DMS 273 (cell line): ENCODE measurements at regions not wholly inside any gene's neighbourhood (a gene's known extent, or its start where the extent isn't known, plus 50 kb on each side); places are given as distances from the start of the nearest gene placed in this dataset.

ENCODE experiments used
- DNase-seq: peaks from one replicate; lab custom pipeline; 2025; ENCODE audit not compliant: unreplicated experiment; lab: John Stamatoyannopoulos, UW

DNA sequence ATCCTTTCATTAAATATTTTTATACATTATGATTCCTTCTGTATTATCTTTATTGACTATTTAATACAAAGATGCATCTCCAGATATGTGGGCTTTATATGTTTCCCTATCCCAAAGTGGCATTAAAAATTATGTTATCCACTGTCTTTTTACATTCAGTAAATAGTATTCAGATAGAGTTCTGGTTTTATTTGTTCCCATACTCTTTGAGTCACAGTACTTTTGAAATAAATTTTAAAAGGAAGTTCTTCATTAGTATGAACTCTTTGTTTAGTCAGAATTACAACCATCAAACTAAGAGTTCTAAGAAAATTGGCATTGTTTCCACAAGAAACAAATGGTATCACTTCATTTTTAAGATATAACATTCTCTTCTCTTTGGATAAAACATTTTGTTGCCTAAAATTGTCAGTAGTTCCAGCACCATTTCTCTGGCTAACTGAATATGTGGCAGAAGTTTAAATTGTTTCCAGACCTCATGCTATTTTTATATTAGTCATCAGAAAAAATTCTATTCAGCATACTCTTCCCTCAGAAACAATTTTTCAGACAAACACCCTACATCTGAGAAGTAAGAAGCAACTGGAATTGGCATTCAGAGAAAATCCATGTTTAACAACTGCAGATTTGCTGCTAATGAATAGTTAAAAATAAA is 88.5 kb upstream of the COL5A2 start:
- no peak for DNase-seq

DNA sequence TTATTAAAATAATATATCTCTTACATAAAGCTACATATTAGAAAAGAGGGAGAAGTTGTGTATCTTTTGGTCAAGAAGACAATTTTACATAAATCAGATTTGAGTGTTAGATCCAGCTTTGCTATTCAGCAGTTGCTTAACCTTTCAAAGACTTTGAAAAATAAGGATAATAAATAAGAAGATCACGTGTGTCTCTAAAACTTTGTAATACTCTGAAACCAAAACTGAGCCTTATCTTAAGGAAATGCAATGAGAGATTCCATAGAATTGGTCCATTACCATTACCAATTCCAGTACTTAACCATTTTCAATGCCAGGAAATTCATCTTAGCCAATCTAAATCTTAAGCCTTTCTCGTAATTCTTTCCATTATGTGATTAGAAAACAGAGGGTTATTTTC is 89.2 kb upstream of the COL5A2 start:
- DNase-seq: no peak

DNA sequence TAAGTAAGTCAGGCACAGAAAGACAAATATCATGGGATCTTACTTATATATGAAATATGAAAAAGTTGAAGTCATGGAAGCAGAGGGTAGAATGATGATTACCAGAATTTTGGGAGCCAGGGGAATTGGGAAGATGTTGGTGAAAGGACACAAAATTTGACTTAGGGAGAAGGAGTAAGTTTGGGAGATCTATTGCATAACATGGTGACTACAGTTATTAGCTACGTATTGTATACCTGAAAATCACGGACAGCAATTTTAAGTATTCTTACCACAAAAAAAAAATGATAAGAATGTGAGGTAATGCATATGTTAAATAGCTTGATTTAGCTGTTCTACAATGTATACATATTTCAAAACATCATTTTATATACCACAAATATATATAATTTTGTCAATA is 94.2 kb upstream of the COL5A2 start:
- no peak for DNase-seq

DNA sequence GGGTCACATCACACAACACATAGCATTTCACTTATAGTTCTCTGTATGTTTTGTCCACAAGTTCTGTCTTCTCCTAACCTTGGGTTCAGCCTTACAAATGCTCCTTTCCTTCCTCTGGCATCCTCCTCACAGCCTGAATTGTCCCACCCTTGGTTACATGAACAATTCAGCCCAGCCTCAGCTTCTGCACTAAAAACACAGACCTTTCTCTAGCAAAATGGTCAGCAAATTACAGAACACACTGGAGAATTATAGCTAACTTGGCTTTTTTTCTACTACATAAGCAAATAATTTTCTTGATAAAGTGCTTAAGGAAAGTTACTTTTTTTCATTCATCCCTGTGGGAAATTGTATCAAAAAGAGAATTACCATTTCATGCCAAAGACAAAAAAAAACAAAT is 94.8 kb upstream of the COL5A2 start:
- no peak for DNase-seq

DNA sequence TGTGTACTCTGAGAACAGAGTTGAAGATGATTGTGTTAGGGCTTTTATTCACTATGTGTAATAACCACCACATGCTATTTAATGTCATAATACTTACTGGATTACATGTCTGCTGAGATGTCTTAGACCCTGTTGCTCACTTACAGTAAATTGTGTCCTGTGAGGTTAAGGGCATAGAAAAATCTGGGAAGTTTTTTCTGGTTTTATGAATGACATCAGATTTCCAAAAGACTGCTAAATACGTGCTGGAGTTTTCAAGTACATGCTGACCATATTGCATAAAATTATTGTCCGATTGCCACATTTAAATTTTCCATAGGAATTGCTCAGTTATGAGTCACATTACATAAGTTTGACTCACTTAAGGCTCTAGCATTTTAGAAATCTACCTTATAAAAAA is 96.7 kb upstream of the COL5A2 start:
- DNase-seq: no peak

DNA sequence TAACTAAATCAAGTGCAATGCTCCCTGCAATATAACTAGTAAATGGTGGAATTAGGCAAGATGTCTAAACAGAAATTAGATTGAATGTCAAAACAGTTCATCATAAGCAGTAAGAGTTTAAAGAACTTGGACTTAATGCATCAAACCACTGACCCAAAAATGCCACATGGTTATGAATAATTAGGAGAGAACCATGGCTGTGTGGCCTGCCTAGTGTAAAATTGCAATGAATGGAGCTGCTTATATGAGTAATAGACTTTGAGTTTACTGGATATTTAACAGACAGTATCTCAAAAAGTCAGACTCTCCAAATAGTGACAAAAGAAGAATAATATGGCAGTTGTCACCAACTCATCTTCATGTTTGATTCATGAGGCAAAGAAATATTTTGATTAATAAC is 101.6 kb upstream of the COL5A2 start:
- DNase-seq: no peak

DNA sequence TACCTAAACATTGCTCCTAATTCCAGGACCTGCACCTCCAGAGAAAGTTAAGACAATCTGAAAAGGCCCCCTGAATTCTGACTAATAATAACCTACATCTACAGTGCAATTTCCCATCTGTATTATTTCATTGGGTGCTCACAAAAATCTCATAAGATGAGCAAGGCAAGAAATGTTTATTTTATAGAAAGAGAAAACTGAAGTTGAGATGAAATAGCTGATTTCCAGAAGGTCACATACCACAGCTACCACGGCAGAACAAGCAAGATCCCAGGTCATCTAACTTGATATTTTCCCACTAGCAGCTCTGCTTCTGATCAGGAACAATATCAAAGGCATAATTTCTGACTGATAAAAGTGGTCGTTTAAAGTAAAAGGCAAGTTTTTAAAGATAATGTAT is 105.8 kb upstream of the COL5A2 start:
- DNase-seq: no peak

DNA sequence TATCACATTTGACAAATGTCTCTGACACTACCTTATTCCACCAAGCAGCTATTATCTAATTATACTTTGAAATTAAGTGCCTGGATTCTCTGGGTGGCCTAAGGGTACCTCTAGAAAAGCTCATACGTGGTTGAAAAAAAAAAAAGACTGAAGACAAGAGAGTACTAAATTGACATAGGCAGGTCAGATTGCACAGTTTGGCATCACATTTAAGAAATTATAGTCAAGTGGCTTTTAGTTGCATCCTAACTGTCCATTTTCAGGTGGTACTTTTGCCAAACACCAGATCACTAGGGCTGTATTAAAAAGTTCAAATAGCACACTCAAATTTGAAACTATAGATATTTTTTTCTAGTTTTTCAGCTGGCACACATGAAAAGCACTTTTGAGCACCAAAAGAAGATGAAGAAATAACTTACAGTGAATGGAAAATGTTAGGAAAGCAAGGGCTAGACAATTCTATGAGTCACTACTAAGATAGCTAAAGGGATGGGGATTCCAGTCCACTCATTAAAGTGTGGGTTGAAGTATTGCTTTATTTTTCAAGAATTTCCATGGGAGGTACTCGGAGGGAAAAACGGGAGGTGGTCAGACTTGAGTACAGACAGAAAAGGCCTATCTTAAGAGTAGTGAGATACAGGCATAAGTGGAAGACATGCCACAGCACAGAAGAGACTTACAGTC is 106.5 kb upstream of the COL5A2 start:
- no peak for DNase-seq

DNA sequence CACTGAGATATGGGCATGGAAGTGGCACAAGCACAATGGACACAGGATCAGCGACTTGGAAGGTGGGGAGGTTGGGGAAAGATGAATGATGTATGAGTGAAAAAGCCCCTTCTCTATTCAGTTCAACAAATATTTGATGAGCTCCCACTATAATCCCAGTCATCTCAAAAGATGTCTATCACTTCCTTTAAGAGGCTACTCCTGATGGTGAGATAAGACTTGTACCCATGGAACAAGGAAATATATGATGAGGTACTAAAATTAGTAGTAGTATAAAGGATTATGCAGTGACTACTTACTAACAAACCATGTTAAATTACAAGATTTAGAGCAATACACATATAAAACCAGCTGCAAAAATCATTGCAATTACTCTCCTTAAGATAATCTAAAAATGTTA is 107.8 kb upstream of the COL5A2 start:
- no peak for DNase-seq

DNA sequence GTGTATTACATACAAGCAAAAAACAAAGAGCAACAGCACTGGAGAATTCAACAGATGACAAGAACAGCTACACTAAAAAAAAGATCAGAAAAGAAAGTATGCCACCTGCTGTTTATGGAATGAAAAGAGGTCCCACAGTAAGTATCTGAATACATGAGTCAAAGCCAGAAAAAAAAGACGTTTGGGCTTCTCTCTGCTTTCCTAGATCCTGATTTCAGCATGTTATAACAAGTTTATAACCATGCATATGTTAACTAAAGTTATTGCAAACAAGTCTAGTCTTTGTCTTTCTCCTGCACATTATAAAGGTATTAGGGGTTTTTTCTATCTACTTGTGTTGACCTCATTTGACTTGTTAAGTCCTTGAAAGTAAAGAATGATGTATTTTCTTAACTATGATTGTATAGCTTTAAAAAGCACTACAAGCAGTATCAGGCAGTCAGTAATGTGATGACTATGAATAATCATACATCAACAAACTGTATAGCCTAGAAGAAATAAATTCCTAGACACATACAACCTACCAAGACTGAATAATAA is 108.5 kb upstream of the COL5A2 start:
- DNase-seq: peak; percentile 78

DNA sequence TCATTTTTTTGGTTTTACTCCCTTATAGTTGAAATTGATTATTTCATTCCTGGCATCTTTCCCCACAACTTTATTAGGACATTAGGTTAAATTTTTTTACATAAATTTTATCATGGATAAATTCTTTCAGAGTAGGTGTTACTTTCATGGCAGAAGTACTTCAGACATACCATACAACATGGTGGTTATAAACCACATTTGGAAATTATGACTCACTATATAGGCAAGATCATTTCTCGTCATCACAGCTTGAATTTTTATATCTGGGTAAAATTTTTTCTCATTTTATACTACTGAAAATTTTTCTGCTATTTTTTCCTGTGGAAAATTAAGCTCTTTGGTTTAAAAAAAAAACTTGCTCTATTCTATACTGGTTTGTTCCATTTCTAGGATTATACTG is 111.9 kb upstream of the COL5A2 start:
- no peak for DNase-seq

DNA sequence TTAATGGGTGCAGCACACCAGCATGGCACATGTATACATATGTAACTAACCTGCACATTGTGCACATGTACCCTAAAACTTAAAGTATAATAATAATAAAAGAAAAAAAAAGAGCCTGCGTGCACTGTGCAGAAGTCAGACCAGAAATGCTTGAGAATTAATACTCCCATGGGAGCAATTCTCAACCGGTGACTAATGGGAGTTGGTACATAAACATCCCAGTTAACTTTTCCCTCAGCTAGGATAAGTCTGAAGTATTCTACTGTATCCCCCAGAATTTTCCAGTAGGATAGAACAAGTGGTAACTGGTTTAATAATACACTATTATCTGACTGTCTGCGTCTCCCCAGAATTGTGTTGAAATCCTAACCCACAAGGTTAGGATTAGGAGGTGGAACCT is 113.6 kb upstream of the COL5A2 start:
- DNase-seq: no peak

DNA sequence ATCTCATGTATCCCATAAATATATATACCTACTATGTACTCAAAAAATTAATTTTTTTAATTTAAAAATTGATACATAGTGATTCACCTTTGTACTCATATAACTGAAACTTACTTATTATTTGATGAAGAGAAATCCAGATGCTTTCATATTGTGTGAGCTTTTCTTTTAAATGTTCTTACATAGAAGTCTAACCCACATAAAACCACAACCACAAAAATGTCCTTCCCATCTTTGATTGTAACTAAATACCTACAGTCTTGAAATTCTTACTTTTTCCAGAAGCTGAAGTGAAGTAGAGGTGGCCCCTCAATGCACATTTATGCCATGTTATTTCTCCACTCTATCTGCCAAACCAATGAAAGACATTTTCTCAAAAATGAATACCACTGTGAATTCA is 117.9 kb upstream of the COL5A2 start:
- DNase-seq: no peak

DNA sequence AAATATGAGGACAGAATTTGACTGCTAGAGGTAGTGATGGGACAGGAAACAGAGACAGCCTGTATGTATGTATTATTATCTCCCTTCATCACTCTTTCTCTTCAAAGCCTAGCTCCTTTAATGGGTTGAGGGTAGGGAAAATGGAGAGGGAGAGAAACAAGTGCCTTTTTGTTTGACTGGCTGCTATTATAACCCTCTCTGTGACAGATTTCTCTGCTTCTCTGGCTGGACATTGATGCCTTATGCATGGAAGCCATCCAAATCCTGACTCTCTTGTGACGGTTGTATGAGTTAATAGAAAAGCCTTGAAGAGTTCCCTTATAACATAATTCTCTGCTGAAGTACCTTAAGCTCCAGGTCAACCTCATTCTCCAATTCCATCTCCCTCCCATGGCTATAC is 118.5 kb upstream of the COL5A2 start:
- peak; percentile 36 for DNase-seq

DNA sequence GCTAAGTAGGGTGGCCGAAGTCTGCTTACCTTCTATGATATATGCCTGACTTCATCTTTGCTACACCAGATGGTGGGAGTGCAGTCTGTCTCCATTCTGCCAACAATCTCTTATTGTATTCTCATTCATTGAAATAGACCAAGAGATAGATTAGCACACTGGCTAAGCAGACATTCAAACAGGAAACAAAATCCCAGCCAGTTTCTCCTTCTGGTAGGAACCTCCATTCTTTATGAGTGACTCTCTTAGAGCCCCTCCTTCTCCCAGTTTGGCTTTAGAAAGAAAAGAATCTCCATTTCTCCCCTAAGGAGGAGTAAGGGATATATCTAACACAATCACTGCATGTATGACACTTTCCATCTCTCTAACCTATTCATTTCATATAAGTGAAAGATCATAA is 118.9 kb upstream of the COL5A2 start:
- peak; percentile 36 for DNase-seq

DNA sequence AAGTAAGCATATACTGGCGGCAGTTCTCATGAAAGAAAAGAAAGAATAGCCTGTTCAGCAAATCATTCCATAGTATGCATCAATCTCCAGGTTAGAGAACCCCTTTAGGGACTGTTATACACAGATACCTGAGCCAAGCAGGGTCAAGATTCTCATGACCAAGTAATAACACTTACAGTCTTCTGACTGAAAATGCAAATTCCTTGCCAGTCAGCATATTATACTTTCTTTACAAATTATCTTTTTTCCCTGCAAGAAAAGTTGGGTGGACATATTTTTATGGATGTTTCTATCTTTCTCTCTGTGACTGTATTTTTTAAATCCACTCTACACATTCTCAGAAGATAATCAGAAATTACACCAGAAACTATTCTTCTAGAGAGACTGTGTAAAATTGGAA is 120.4 kb upstream of the COL5A2 start:
- no peak for DNase-seq

DNA sequence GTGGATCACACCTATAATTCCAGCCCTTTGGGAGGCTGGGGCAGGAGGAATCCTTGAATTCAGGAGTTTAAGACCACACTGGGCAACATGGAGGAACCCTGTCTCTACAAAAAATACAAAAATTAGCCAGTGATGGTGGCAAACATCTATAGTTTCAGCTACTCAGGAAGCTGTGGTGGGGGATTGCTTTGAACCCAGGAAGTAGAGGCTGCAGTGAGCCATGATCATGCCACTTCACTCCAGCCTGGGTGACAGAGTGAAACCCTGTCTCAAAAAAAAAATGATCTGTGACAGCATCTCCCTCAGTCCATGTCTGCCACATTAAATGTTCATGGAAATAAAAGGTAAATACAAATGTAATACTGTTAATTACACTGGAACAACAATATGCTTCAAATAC is 121.4 kb upstream of the COL5A2 start:
- no peak for DNase-seq

DNA sequence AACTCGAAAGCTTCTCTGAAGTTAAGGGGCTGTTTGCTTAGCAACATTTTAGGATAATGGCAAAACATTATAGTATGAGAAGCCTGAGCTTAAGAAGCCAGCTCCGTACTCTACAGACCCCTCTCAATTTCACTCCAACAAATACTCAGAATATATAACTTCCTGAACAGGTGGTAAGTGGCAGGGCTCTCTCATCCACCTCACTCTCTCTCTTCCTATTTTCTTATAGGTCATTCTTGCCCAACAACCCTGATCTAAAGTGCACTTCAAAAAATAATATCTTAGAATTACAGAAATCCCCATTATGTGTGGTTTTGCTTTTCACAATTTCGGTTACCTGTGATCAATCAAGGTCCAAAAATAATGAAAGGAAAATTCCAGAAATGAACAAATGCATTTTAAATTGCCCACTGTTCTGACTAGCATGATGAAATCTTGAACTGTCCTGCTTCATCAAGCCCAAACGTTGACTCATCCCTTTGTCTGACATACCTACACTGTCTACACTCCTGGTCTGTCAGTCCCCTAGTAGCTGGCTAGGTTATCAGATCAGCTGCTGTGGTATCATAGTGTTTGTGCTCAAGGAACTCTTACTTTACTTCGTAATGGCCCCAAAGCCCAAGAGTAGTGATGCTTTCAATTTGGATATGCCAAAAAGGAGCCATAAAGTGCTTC is 122.8 kb upstream of the COL5A2 start:
- DNase-seq: no peak

DNA sequence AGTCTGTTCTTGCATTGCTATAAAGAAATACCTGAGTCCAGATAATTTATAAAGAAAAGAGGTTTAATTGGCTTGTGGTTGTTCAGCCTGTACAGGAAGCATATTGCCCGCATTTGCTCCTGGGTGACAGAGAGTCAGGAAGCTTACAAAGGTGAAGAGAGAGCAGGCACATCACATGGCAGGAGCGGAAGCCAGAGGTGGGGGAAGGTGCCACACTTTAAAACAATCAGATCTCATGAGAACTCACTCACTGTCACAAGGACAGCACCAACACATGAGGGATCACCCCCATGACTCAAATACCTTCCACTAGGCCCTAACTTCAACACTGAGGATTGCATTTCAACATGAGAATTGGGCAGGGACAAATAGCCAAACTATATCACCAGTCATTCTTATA is 124.8 kb upstream of the COL5A2 start:
- DNase-seq: no peak

DNA sequence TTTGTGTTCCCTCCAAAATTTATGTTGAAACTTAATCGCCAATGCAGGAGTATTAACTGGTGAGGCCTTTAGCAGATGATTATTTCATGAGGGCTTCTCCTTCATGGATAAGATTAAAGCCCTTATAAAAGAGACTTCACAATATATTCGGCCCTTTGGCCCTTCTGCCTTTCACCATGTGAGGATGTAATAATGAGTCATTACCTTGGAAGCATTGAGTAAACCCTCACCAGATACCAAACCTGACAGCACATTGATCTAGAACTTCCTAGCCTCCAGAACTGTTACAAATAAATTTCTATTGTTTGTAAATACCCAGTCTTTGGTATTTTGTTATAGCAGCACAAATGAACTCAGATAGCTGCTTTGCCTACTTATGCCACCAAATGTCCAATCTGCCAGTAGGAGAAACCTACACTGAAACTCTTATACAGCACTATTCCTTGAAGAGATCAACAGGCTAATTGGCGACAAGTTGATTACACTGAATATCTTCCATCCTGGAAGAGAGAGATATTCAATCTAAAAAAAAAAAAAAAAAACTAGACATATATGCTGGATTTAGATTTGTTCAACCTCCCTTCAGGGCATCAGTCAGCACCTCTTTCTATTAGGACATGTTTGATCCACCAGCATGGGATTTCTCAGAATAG is 125.9 kb upstream of the COL5A2 start:
- DNase-seq: no peak

DNA sequence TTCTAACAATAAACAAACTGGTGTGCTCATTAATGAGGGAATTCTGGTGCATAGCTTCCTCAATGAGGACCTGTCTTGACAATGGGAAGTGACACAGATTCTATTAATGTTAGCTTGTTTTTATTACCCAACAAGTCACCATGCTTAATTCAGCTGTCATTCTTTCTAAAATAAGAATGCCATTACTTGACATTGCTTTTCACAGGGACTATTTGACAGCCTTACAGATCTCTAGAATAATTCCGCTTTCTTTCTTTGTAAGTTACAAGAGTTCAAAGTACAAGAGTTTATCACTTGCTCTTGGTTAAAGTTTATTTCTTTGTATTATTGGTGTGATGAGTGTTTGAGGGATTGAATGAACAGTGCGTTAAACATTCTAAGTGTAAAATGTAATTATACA is 127.0 kb upstream of the COL5A2 start:
- DNase-seq: no peak
